ENCODE measurements at regions not wholly inside any gene's neighbourhood (a gene's known extent, or its start where the extent isn't known, plus 50 kb on each side); places are given as distances from the start of the nearest gene placed in this dataset.

- H3K27ac ChIP-seq (ENCODE audit: control insufficient read depth, insufficient read depth, low read length), result peak overlapping the region; percentile 28
- dilution Hi-C loops (cut with MboI; ENCODE audit: extremely low pct_ligation_motif_present, low sequenced_read_pairs), result no loop called here
- H3K36me3 ChIP-seq (ENCODE audit: control insufficient read depth in 2 of 2, extremely low read depth in 1 of 2, insufficient read depth in 2 of 2, low read length in 2 of 2), result no peaks in the 10 kb centered on the region
- no peaks in the 10 kb centered on the region for H4K20me1 ChIP-seq (ENCODE audit: control insufficient read depth, extremely low read depth, insufficient read depth, low read length)
- H3K4me1 ChIP-seq (ENCODE audit: control insufficient read depth, extremely low read depth, insufficient read depth, low read length), result peaks cover 4% of the 10 kb centered on the region
- FAIRE-seq (peak; percentile 94), DNase-seq (ENCODE audit: low read depth, low spot score) (no peak)
- no peak overlapping the region for H3K9ac ChIP-seq (ENCODE audit: control insufficient read depth, extremely low read depth, insufficient read depth, low read length)
- H3K9me1 ChIP-seq (ENCODE audit: control insufficient read depth, extremely low read depth, insufficient read depth, low read length), result no peaks in the 10 kb centered on the region
- TF ChIP-seq CTCF (optimal IDR thresholded peaks at IDR 0.05 in 1 of 3, IDR thresholded peaks at IDR 0.05 in 1 of 3, conservative IDR thresholded peaks at IDR 0.05 in 1 of 3; ENCODE audit: extremely low read depth in 1 of 3, insufficient read depth in 2 of 3, low read length in 3 of 3) (no peak), EZH2 (IDR thresholded peaks at IDR 0.05; ENCODE audit: low read length) (no peak)
- no peaks in the 10 kb centered on the region for H3K9me3 ChIP-seq (ENCODE audit: control insufficient read depth, low read depth, low read length)
- H3K4me3 ChIP-seq (ENCODE audit: control insufficient read depth in 2 of 3, extremely low read depth in 1 of 3, insufficient read depth in 2 of 3, low read depth in 1 of 3, low read length in 3 of 3), result no peak overlapping the region
- peak overlapping the region; percentile 6 for H2AFZ ChIP-seq (ENCODE audit: control insufficient read depth, low read length)
- no peak overlapping the region for H3K4me2 ChIP-seq (ENCODE audit: control insufficient read depth, extremely low read depth, insufficient read depth, low read depth, low read length)
- H3K79me2 ChIP-seq (ENCODE audit: control insufficient read depth, insufficient read depth, low read length), result no peaks in the 10 kb centered on the region
- H3K27me3 ChIP-seq (ENCODE audit: control insufficient read depth, extremely low read depth, insufficient read depth, low read length), result no peaks in the 10 kb centered on the region
Measured at GRCh38 chr11:56876621-56877275, 112.0 kb upstream of the OR5AK2 start.

- no peak overlapping the region for H3K9ac ChIP-seq (ENCODE audit: control insufficient read depth, extremely low read depth, insufficient read depth, low read length)
- H3K4me2 ChIP-seq (ENCODE audit: control insufficient read depth, extremely low read depth, insufficient read depth, low read depth, low read length), result no peak overlapping the region
- DNase-seq (ENCODE audit: low read depth, low spot score), result no peak
- no peaks in the 10 kb centered on the region for H3K27me3 ChIP-seq (ENCODE audit: control insufficient read depth, extremely low read depth, insufficient read depth, low read length)
- no peaks in the 10 kb centered on the region for H3K36me3 ChIP-seq (ENCODE audit: control insufficient read depth in 2 of 2, extremely low read depth in 1 of 2, insufficient read depth in 2 of 2, low read length in 2 of 2)
- no peaks in the 10 kb centered on the region for H3K9me1 ChIP-seq (ENCODE audit: control insufficient read depth, extremely low read depth, insufficient read depth, low read length)
- dilution Hi-C loops (cut with MboI; ENCODE audit: extremely low pct_ligation_motif_present, low sequenced_read_pairs), result no loop called here
- no peaks in the 10 kb centered on the region for H3K79me2 ChIP-seq (ENCODE audit: control insufficient read depth, insufficient read depth, low read length)
- H3K9me3 ChIP-seq (ENCODE audit: control insufficient read depth, low read depth, low read length), result no peaks in the 10 kb centered on the region
- TF ChIP-seq CTCF (optimal IDR thresholded peaks at IDR 0.05 in 1 of 3, IDR thresholded peaks at IDR 0.05 in 1 of 3, conservative IDR thresholded peaks at IDR 0.05 in 1 of 3; ENCODE audit: extremely low read depth in 1 of 3, insufficient read depth in 2 of 3, low read length in 3 of 3) (no peak), EZH2 (IDR thresholded peaks at IDR 0.05; ENCODE audit: low read length) (no peak)
- no peak overlapping the region for H3K27ac ChIP-seq (ENCODE audit: control insufficient read depth, insufficient read depth, low read length)
- FAIRE-seq, result no peak
- H3K4me1 ChIP-seq (ENCODE audit: control insufficient read depth, extremely low read depth, insufficient read depth, low read length), result peaks cover 7% of the 10 kb centered on the region
- no peak overlapping the region for H2AFZ ChIP-seq (ENCODE audit: control insufficient read depth, low read length)
- H4K20me1 ChIP-seq (ENCODE audit: control insufficient read depth, extremely low read depth, insufficient read depth, low read length), result no peaks in the 10 kb centered on the region
- H3K4me3 ChIP-seq (ENCODE audit: control insufficient read depth in 2 of 3, extremely low read depth in 1 of 3, insufficient read depth in 2 of 3, low read depth in 1 of 3, low read length in 3 of 3), result no peak overlapping the region
Measured at GRCh38 chr11:56855217-56855616, 106.7 kb upstream of the OR9G4 start.

Measured in keratinocyte (primary cell).